GM23248 (cell line): ENCODE measurements at regions not wholly inside any gene's neighbourhood (a gene's known extent, or its start where the extent isn't known, plus 50 kb on each side); places are given as distances from the start of the nearest gene placed in this dataset.

Experiments used
- DNase-seq: peaks from one replicate; pipeline ENCODE4 v3.0.0-alpha.2; 2015
- H2AFZ ChIP-seq: fragments of 200-600 bp; sonication (generic); 2 replicates; pipeline ENCODE4 v1.6.1; 2016; ENCODE audit warnings: antibody characterized with exemption
- H3F3A ChIP-seq: fragments of 200-600 bp; sonication (generic); 2 replicates; pipeline ENCODE4 v1.6.1; 2016; ENCODE audit warnings: mild to moderate bottlenecking, antibody characterized with exemption, mixed run types; ENCODE audit not compliant: insufficient read depth
- H3K27ac ChIP-seq: fragments of 200-600 bp; sonication (generic); 2 replicates; pipeline ENCODE4 v1.5.1; 2016; ENCODE audit warnings: mild to moderate bottlenecking
- H3K27me3 ChIP-seq: fragments of 200-600 bp; sonication (generic); replicated peaks from 2 replicates; pipeline ENCODE4 v1.6.1; 2016; ENCODE audit warnings: mild to moderate bottlenecking; ENCODE audit not compliant: insufficient read depth
- H3K36me3 ChIP-seq: fragments of 200-600 bp; sonication (generic); 2 replicates; pipeline ENCODE4 v1.6.1; 2016; ENCODE audit warnings: low read depth, mild to moderate bottlenecking
- H3K4me1 ChIP-seq: fragments of 200-600 bp; sonication (generic); 2 replicates; pipeline ENCODE4 v1.6.1; 2016; ENCODE audit warnings: mild to moderate bottlenecking; ENCODE audit not compliant: insufficient read depth
- H3K4me2 ChIP-seq: fragments of 200-600 bp; sonication (generic); one replicate; pipeline ENCODE4 v1.6.1; 2016; ENCODE audit warnings: mild to moderate bottlenecking; ENCODE audit not compliant: unreplicated experiment
- H3K4me3 ChIP-seq: fragments of 200-600 bp; sonication (generic); 2 replicates; pipeline ENCODE4 v1.5.1; 2016; ENCODE audit warnings: mild to moderate bottlenecking
- H3K79me2 ChIP-seq: fragments of 200-600 bp; sonication (generic); 2 replicates; pipeline ENCODE4 v1.6.1; 2016; ENCODE audit warnings: mild to moderate bottlenecking; ENCODE audit not compliant: insufficient read depth
- H3K9ac ChIP-seq: fragments of 200-600 bp; sonication (generic); 2 replicates; pipeline ENCODE4 v1.6.1; 2016; ENCODE audit warnings: mild to moderate bottlenecking
- H3K9me2 ChIP-seq: fragments of 200-600 bp; sonication (generic); 2 replicates; pipeline ENCODE4 v1.6.1; 2016; ENCODE audit warnings: mixed run types, mild to moderate bottlenecking, moderate library complexity; ENCODE audit not compliant: insufficient read depth
- H3K9me3 ChIP-seq: fragments of 200-600 bp; sonication (generic); one replicate; pipeline ENCODE4 v1.6.1; 2017; ENCODE audit warnings: low read depth
- H4K20me1 ChIP-seq: fragments of 200-600 bp; sonication (generic); 2 replicates; pipeline ENCODE4 v1.6.0; 2016; ENCODE audit not compliant: insufficient read depth
- EZH2 ChIP-seq: fragments of 200-600 bp; sonication (generic); IDR thresholded peaks from 2 replicates; pipeline ENCODE4 v1.6.1; 2018; ENCODE audit warnings: antibody characterized with exemption, mild to moderate bottlenecking; ENCODE audit not compliant: insufficient read depth, poor library complexity, severe bottlenecking
- EZH2phosphoT487 ChIP-seq: fragments of 200-600 bp; sonication (generic); IDR thresholded peaks from 2 replicates; pipeline ENCODE4 v1.6.1; 2018; ENCODE audit warnings: antibody characterized with exemption, moderate library complexity, mild to moderate bottlenecking, low read depth; ENCODE audit not compliant: insufficient read depth
- WGBS, 2 experiments: methylation state at CpG; one replicate each; pipeline ENCODE4 v1.1.6; 2015 to 2017; ENCODE audit warnings: low lambda C conversion rate in 2 of 2, low coverage in 1 of 2; ENCODE audit errors: missing lambda C conversion rate in 2 of 2; 5-methylcytosine and 5-hydroxymethylcytosine counted together
- in situ Hi-C: fragments of 300-500 bp; cut with MboI; formaldehyde crosslinking; loops from 2 replicates; pipeline ENCODE4 v1.15.0; 2020

DNA sequence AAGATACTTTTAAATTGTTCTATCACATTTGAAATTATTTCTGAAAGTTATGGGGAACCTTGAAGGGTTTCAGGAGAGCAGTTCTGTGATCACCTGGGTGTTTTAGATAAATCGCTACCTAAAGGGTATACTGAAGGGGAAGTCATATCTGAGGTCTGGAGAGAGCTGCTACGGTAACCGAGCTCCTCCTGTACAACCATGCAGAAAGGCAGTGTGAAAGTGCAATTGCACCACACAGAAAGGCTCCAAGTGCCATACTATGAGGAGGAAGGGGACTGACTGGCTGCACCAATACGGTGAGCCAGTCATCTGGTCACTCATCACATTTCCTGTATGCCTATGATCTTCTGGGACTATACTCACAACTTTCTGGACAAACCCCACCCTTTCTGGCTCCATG, 241.4 kb upstream of the SLC24A2 start:
- in situ Hi-C loops = loop anchor here (25.0 kb wide), 1 partner anchor 143 kb away; no protein-coding TSS in a partner anchor
- WGBS, 2 experiments = 85 to 95% methylated on average over 4 of the region's 4 CpGs
- Histone ChIP-seq H3K4me2 (no peak overlapping the region), H4K20me1 (no peaks in the 10 kb centered on the region), H3K4me1 (no peaks in the 10 kb centered on the region), H3K4me3 (no peak overlapping the region), H3K27me3 (0 out of 2 replicates have a peak, but pooled peaks cover 5% of the 10 kb centered on the region), H3K79me2 (no peaks in the 10 kb centered on the region), H3K9me3 (no peaks in the 10 kb centered on the region), H3K9ac (no peak overlapping the region), H3K36me3 (no peaks in the 10 kb centered on the region), H3K27ac (no peak overlapping the region), H3F3A (no peaks in the 10 kb centered on the region), H3K9me2 (no peaks in the 10 kb centered on the region), H2AFZ (no peak overlapping the region)
- no peak for TF ChIP-seq EZH2
- no peak for TF ChIP-seq EZH2phosphoT487
- DNase-seq = no peak

DNA sequence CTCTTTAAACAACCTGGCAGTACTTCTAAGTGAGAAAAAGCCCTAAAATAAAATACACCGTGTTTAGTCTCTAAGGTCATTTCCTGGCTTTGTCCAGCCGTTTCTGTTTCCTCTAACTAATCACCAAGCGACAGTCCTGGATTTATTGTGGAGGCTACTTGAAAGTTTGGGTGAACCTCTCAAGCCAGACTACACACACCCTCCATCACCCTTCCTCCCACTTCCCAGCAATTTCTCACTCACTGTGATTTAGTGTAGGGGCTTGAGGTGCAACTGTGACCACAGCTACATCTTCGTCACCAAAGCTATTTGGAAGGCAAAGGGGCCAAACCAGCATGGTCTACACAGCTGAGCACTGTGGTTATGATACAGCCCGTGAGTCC, 240.0 kb upstream of the SLC24A2 start:
- Histone ChIP-seq H4K20me1 (no peaks in the 10 kb centered on the region), H3K4me2 (no peak overlapping the region), H3K9me3 (no peaks in the 10 kb centered on the region), H3K9ac (no peak overlapping the region), H3K36me3 (no peaks in the 10 kb centered on the region), H3K4me3 (no peak overlapping the region), H3F3A (no peaks in the 10 kb centered on the region), H3K27ac (no peak overlapping the region), H3K79me2 (no peaks in the 10 kb centered on the region), H3K9me2 (no peaks in the 10 kb centered on the region), H3K4me1 (no peaks in the 10 kb centered on the region), H2AFZ (no peak overlapping the region), H3K27me3 (0 out of 2 replicates have a peak, but pooled peaks cover 2% of the 10 kb centered on the region)
- TF ChIP-seq EZH2 (no peak), EZH2phosphoT487 (no peak)
- WGBS, 2 experiments = 65 to 70% methylated on average over 5 of the region's 5 CpGs
- no peak for DNase-seq
- in situ Hi-C loops = loop anchor here (25.0 kb wide), 1 partner anchor 142 kb away; no protein-coding TSS in a partner anchor

DNA sequence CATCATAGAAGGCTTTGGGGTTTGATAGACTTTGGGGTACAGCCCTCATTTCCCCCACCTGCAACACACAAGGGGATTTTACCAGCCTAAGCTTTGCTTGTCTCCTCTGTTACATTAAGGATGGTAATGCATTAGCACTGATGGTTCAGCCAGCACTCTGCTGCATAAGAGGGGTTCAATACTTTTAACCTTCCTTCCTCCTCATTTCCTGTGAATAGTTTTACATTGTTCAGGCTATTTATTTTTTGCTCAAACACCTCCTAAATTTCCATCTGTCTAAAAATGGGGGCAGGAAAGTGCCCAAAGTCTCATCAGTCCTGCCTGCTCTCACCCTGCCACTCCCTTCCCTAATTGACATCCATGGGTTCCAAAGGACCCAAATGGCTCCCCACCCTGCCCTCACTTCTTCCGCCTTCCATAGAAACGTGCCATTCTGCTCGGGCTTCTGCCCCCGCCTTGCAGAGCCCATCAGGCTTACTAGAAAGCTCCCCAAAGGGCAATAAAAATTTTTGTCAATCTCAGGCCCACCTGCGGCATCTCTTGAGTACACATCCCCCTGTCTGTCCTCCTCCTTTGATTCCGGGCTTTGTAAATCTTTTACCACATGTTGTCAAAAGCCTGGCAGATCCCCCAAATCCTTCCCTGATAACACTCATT, 239.5 kb upstream of the SLC24A2 start:
- Histone ChIP-seq H3K9me2 (no peaks in the 10 kb centered on the region), H2AFZ (no peak overlapping the region), H3K4me3 (no peak overlapping the region), H3K4me1 (no peaks in the 10 kb centered on the region), H3K9ac (no peak overlapping the region), H3K4me2 (no peak overlapping the region), H3K27me3 (no peaks in the 10 kb centered on the region), H3K36me3 (no peaks in the 10 kb centered on the region), H3K79me2 (no peaks in the 10 kb centered on the region), H3F3A (no peaks in the 10 kb centered on the region), H3K9me3 (no peaks in the 10 kb centered on the region), H4K20me1 (no peaks in the 10 kb centered on the region), H3K27ac (no peak overlapping the region)
- in situ Hi-C loops = loop anchor here (25.0 kb wide), 1 partner anchor 141 kb away; no protein-coding TSS in a partner anchor
- no peak for DNase-seq
- 79 to 85% methylated on average over 6 of the region's 6 CpGs for WGBS, 2 experiments
- TF ChIP-seq EZH2 (no peak), EZH2phosphoT487 (no peak)

DNA sequence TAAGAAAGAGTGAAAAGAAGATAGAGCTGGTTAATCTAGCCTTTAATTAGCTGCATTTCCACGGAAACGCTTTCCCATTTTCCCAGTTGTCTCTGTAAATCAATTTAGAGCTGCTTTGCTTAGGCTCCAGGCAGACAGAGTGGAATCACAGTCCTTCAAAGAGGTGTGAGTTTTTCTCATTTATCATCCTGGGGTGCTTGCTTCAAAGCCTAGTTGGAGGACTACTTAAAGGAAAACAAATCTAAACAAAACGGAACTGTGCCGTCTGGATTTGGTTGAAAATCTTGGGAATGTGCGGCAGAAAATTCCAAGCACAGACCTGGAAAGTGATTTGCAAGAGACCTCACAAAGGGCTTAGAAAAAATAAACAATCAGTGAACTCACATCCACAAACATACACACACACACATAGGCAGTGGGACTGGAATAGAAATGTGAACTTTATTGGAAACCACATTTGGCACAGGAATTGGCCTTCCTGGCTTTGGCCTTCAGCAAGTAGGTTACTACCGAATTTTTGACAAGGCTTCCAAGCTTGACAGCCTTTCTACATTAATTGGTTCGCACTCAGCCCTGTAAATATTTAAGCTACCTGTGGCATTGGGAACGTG, 235.2 kb upstream of the SLC24A2 start:
- H3K9me3 ChIP-seq = no peaks in the 10 kb centered on the region
- H2AFZ ChIP-seq = no peak overlapping the region
- peaks cover 5% of the 10 kb centered on the region; the same call in 1 of the 2 replicates for H3F3A ChIP-seq
- peaks cover 5% of the 10 kb centered on the region for H3K4me1 ChIP-seq
- DNase-seq = no peak
- no peaks in the 10 kb centered on the region for H3K36me3 ChIP-seq
- no peak for TF ChIP-seq EZH2phosphoT487
- TF ChIP-seq EZH2 = no peak
- 66 to 75% methylated on average over 8 of the region's 8 CpGs for WGBS, 2 experiments
- H3K27me3 ChIP-seq = no peaks in the 10 kb centered on the region
- no peaks in the 10 kb centered on the region for H3K79me2 ChIP-seq
- no peak overlapping the region for H3K4me2 ChIP-seq
- H3K4me3 ChIP-seq = no peak overlapping the region
- no peak overlapping the region for H3K9ac ChIP-seq
- no peak overlapping the region for H3K27ac ChIP-seq
- H4K20me1 ChIP-seq = no peaks in the 10 kb centered on the region
- in situ Hi-C loops = no loop called here
- no peaks in the 10 kb centered on the region for H3K9me2 ChIP-seq
